ENCODE measurements at regions not wholly inside any gene's neighbourhood (a gene's known extent, or its start where the extent isn't known, plus 50 kb on each side); places are given as distances from the start of the nearest gene placed in this dataset.
"Not testable (repeated sequence)": the region's sequence is repeated elsewhere in the genome, so short reads cannot be mapped to it uniquely, and the experiment has no call there.

GRCh38 chr16:26595199-26595598 is 471.5 kb upstream of the C16orf82 start:
- peaks cover 39% of the 10 kb centered on the region for H3K4me1 Mint-ChIP-seq (ENCODE audit: low read depth)
- peaks cover under 1% of the 10 kb centered on the region for H3K27me3 Mint-ChIP-seq
- no peaks in the 10 kb centered on the region for H3K9me3 Mint-ChIP-seq (ENCODE audit: low read depth)
- no peak overlapping the region for H3K4me3 Mint-ChIP-seq
- no peaks in the 10 kb centered on the region for H3K36me3 Mint-ChIP-seq
- H3K27ac Mint-ChIP-seq, result no peak overlapping the region

DNA sequence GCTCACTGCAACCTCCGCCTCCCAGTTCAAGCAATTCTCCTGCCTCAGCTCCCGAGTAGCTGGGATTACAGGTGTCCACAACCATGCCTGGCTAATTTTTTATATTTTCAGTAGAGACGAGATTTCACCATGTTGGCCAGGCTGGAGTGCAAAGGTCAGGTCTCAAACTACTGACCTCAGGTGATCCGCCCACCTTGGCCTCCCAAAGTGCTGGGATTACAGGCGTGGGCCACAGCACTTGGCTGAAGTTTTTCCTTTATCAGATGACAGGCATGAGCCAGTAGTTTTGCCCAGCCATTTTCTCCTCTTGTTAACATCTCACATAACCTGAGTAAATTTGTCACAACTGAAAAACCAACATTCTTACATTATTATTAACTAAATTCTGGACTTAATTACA is 470.7 kb upstream of the C16orf82 start:
- H3K4me3 Mint-ChIP-seq; H3K9me3 Mint-ChIP-seq (ENCODE audit: low read depth); H3K27me3 Mint-ChIP-seq; H3K36me3 Mint-ChIP-seq; H3K27ac Mint-ChIP-seq: not testable (repeated sequence)
- peaks cover 41% of the 10 kb centered on the region for H3K4me1 Mint-ChIP-seq (ENCODE audit: low read depth)

DNA sequence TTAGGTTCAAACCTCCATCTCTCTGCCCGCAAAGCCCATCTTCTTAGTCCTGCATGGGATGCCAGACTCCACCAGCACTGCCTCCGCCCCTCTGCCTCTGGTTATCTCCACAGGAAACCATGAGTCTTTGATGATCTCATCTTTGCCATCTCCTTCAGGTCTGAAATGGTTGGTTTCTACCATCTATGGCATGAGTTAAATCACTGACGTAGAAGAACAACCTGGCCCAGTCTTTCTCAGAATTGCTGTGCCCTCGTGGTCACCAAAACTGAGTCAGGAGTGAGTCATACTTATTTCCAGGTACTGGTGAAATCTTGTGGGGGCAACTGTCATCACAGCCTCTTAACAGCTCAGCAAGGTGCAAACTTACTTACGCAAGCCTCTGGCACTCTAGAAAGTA is 468.7 kb upstream of the C16orf82 start:
- peak overlapping the region; percentile 51 for H3K4me3 Mint-ChIP-seq
- peak overlapping the region; percentile 91 for H3K27ac Mint-ChIP-seq

DNA sequence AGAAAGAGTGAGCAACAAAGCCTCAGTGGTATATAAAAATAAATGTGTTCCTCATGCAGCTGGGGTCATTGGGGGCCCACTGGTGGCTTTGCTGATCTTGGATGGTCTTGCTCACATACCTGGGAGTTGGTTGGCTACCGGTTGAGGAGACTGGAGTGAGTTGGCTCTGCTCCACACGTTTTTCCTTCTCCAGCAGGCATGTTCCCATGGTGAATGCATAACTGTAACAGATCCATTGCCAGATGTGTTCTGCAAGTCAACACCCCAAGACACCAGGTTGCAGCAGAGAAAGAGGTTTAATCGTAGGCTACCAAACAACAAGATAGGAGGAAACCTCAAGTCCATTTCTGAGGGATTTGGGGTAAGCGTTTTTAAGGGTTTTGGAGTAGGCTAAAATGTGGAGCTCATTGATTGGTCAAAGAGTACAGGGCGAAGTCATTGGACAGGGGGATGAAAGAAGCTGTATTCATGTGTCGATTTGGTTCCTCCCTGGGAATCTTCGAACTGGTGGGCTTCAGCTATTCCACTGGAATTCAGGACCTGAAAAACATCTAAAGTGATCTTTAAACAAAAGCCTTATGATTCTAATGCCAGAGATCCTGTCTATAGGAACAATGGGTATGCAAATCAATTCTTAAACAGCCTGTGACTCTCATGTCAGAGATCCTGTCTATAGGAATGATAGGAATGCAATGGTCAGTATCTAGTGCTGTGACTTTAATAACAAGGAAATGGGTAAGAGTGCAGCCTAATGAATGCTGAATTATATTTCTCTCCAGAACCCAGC is 467.5 kb upstream of the C16orf82 start:
- Mint-ChIP-seq H3K4me1 (ENCODE audit: low read depth) (peaks cover 50% of the 10 kb centered on the region), H3K27ac (peak overlapping the region; percentile 91), H3K4me3 (peak overlapping the region; percentile 27), H3K9me3 (ENCODE audit: low read depth) (no peaks in the 10 kb centered on the region), H3K36me3 (no peaks in the 10 kb centered on the region), H3K27me3 (no peaks in the 10 kb centered on the region)

More for the DNA sequence above, 468.7 kb upstream of the C16orf82 start:
- Mint-ChIP-seq H3K27me3 (no peaks in the 10 kb centered on the region), H3K9me3 (ENCODE audit: low read depth) (no peaks in the 10 kb centered on the region), H3K4me1 (ENCODE audit: low read depth) (peaks cover 52% of the 10 kb centered on the region), H3K36me3 (no peaks in the 10 kb centered on the region)

DNA sequence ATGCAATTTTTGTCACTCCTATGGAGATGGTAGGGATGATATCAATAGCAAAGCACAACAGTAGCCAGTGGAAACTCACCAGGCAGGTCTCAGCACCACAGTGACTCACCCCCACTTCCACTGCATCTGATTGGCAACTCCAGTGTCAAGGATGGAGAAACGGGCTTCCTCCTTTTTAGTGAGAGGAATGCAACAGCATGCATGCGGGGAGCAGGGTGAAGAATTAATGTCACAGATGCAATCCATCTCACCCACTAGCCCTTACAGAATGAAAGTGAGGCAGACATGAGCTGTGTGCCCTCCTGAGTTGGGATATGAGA is 467.0 kb upstream of the C16orf82 start:
- no peaks in the 10 kb centered on the region for H3K27me3 Mint-ChIP-seq
- no peaks in the 10 kb centered on the region for H3K9me3 Mint-ChIP-seq (ENCODE audit: low read depth)
- H3K36me3 Mint-ChIP-seq, result no peaks in the 10 kb centered on the region
- peak overlapping the region; percentile 10 for H3K4me3 Mint-ChIP-seq
- peak overlapping the region; percentile 91 for H3K27ac Mint-ChIP-seq
- H3K4me1 Mint-ChIP-seq (ENCODE audit: low read depth), result peaks cover 48% of the 10 kb centered on the region

GRCh38 chr16:26601335-26601734 is 465.4 kb upstream of the C16orf82 start:
- Mint-ChIP-seq H3K36me3 (no peaks in the 10 kb centered on the region), H3K4me1 (ENCODE audit: low read depth) (peaks cover 49% of the 10 kb centered on the region), H3K27ac (peak overlapping the region; percentile 43)

DNA sequence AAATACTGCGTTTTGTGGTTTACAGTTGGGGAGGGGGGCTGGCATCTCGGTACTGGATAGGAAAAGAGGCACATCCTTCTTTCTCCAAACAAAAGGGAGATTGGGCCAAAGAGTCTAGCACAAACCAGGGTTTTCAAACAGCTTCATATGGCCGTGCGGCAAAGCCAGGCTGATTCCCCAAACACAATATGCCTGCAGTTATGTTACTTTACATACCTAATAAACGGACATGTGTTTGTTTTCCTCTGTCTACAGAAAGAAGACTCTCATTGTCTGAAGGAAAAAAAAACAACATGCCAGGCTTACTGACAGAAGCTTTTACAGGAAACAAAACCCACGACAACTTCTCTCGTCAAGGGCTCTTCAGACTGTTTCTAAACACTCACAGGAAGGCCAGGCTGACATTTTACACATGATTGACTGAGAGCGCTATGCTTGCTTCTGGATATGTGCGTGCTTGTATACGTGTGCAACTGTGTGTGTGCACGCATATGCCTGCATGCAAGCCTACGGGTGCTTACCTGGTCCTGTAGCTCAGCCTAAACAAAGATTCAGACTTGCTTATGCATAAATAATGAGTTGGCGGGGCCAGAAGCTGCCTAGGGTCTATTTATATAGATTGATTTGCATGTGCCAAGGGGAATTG is 461.0 kb upstream of the C16orf82 start:
- Mint-ChIP-seq H3K36me3 (no peaks in the 10 kb centered on the region), H3K27me3 (peaks cover 4% of the 10 kb centered on the region), H3K27ac (peak overlapping the region; percentile 12), H3K9me3 (ENCODE audit: low read depth) (no peaks in the 10 kb centered on the region), H3K4me3 (no peak overlapping the region), H3K4me1 (ENCODE audit: low read depth) (peaks cover 26% of the 10 kb centered on the region)

More at GRCh38 chr16:26601335-26601734, 465.4 kb upstream of the C16orf82 start:
- Mint-ChIP-seq H3K9me3 (ENCODE audit: low read depth) (no peaks in the 10 kb centered on the region), H3K27me3 (peaks cover 2% of the 10 kb centered on the region), H3K4me3 (no peak overlapping the region)

DNA sequence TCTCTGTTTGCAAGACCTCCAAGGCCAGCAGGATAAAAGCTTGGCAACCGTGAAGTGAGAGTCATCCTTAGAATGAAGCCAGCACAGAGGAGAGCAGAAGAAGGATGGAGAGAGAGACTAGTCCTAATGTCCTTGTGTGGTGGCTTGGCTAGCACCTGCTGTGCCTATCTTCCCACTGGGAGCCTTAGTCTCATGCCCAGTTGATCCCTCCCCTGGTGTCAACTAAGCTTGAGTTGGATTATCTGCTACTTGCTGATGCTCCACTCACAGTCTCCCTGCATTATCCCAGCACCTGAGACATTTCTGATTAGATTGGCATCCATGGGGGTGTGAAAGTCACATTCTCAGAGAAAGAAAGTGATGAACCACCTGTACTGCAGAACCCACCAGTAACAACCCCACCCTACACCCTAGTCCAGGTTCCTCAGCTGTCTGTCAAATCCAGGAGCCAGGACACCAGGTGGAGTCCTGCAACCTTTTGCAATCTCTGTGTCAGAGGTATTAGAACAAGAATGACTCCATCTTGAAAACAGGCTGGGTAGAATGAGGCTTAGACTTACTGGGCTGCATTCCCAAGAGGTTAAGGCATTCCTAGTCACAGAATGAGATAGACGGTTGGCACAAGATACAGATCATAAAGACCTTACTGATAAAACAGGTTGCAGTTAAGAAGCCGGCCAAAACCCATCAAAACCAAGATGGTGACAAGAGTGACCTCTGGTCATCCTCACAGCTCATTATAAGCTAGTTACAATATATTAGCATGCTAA is 460.2 kb upstream of the C16orf82 start:
- peaks cover 4% of the 10 kb centered on the region for H3K27me3 Mint-ChIP-seq
- H3K27ac Mint-ChIP-seq, result peak overlapping the region; percentile 12
- H3K4me3 Mint-ChIP-seq, result no peak overlapping the region
- no peaks in the 10 kb centered on the region for H3K9me3 Mint-ChIP-seq (ENCODE audit: low read depth)
- H3K4me1 Mint-ChIP-seq (ENCODE audit: low read depth), result peaks cover 18% of the 10 kb centered on the region
- no peaks in the 10 kb centered on the region for H3K36me3 Mint-ChIP-seq

- H3K4me3 Mint-ChIP-seq, result no peak overlapping the region
- H3K27me3 Mint-ChIP-seq, result peaks cover 3% of the 10 kb centered on the region
- no peak overlapping the region for H3K27ac Mint-ChIP-seq
- peaks cover 2% of the 10 kb centered on the region for H3K36me3 Mint-ChIP-seq
- H3K9me3 Mint-ChIP-seq (ENCODE audit: low read depth), result no peaks in the 10 kb centered on the region
- H3K4me1 Mint-ChIP-seq (ENCODE audit: low read depth), result peaks cover 8% of the 10 kb centered on the region
Observed at GRCh38 chr16:26614237-26614841, 452.4 kb upstream of the C16orf82 start.

DNA sequence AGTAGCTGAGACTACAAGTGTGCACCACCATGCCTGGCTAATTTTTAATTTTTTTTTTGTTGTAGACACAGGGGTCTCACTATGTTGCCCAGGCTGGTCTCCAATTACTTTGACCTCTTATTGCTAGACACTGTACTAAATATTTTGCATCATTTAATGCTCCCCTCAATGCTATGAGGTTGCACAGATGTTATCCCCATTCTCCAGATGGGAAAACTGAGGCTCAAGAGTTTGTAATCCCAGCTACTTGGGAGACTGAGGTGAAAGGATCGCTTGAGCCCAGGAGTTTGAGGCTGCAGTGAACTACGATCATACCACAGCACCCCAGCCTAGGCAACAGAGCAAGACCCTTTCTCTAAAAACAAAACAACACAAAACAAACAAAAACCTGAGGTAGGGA is 443.3 kb upstream of the C16orf82 start:
- no peak overlapping the region for H3K4me3 Mint-ChIP-seq
- peaks cover 7% of the 10 kb centered on the region for H3K27me3 Mint-ChIP-seq
- H3K9me3 Mint-ChIP-seq (ENCODE audit: low read depth), result peaks cover 8% of the 10 kb centered on the region
- H3K4me1 Mint-ChIP-seq (ENCODE audit: low read depth), result no peaks in the 10 kb centered on the region
- H3K36me3 Mint-ChIP-seq, result no peaks in the 10 kb centered on the region
- H3K27ac Mint-ChIP-seq, result no peak overlapping the region

GRCh38 chr16:26627958-26628357 is 438.8 kb upstream of the C16orf82 start:
- Mint-ChIP-seq H3K9me3 (ENCODE audit: low read depth) (peaks cover 16% of the 10 kb centered on the region), H3K36me3 (no peaks in the 10 kb centered on the region), H3K27me3 (peaks cover 5% of the 10 kb centered on the region), H3K4me1 (ENCODE audit: low read depth) (no peaks in the 10 kb centered on the region), H3K4me3 (no peak overlapping the region), H3K27ac (no peak overlapping the region)

GRCh38 chr16:26631365-26631764 is 435.4 kb upstream of the C16orf82 start:
- not testable (repeated sequence) for H3K27ac Mint-ChIP-seq; H3K4me1 Mint-ChIP-seq (ENCODE audit: low read depth)

DNA sequence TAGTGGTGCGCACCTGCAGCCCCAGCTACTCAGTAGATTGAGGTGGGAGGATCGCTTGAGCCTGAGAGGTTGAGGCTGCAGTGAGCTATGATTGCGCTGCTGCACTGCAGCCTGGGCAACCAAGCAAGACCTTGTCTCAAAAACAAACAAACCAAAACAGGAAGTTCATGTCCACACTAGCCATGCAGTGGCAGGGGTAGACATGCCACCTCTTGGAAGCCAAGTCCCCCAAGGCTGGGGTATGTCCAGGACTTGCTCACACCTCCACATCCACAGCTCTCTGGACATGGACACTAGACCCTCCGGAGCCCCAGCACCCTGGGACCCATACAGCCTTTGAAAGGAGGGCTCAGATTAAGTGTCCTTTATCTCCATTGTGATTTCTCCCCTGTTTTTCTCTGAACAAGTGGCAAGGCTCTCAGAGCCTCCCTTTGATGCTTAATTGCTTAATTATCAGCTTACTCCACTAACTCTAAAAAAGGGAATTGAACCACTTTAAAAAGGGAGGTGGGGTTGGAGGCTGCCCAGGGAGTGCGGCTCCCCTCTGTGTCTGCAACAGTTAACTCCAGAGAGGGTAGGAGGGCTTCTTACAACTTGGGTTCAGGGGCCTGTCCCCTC is 424.6 kb upstream of the C16orf82 start:
- no peak overlapping the region for H3K27ac Mint-ChIP-seq
- H3K4me1 Mint-ChIP-seq (ENCODE audit: low read depth), result peaks cover 11% of the 10 kb centered on the region
- no peaks in the 10 kb centered on the region for H3K36me3 Mint-ChIP-seq
- no peak overlapping the region for H3K4me3 Mint-ChIP-seq
- H3K27me3 Mint-ChIP-seq, result peaks cover 5% of the 10 kb centered on the region
- H3K9me3 Mint-ChIP-seq (ENCODE audit: low read depth), result no peaks in the 10 kb centered on the region

More at GRCh38 chr16:26631365-26631764, 435.4 kb upstream of the C16orf82 start:
- H3K4me3 Mint-ChIP-seq, H3K27me3 Mint-ChIP-seq, H3K36me3 Mint-ChIP-seq: not testable (repeated sequence)
- peaks cover 19% of the 10 kb centered on the region for H3K9me3 Mint-ChIP-seq (ENCODE audit: low read depth)

- no peaks in the 10 kb centered on the region for H3K9me3 Mint-ChIP-seq (ENCODE audit: low read depth)
- peaks cover 11% of the 10 kb centered on the region for H3K4me1 Mint-ChIP-seq (ENCODE audit: low read depth)
- no peak overlapping the region for H3K4me3 Mint-ChIP-seq
- no peak overlapping the region for H3K27ac Mint-ChIP-seq
- peaks cover 6% of the 10 kb centered on the region for H3K27me3 Mint-ChIP-seq
- no peaks in the 10 kb centered on the region for H3K36me3 Mint-ChIP-seq
Observed at GRCh38 chr16:26643519-26643918, 423.2 kb upstream of the C16orf82 start.

All from activated naive CD8-positive, alpha-beta T cell (primary cell).